Daoy (cell line): ENCODE measurements at regions not wholly inside any gene's neighbourhood (a gene's known extent, or its start where the extent isn't known, plus 50 kb on each side); places are given as distances from the start of the nearest gene placed in this dataset.

Experiments
- DNase-seq: peaks from one replicate; pipeline ENCODE4 v3.0.0-alpha.2; 2015; ENCODE audit warnings: low read depth

- DNase-seq = no peak
Observed at GRCh38 chr2:100660851-100661584, 98.2 kb downstream of the PDCL3 start.

- no peak for DNase-seq
Observed at GRCh38 chr2:100662866-100663265, 100.1 kb downstream of the PDCL3 start.

GRCh38 chr2:100664021-100664755, 101.4 kb downstream of the PDCL3 start:
- DNase-seq = no peak

- no peak for DNase-seq
Observed at GRCh38 chr2:100664756-100665101, 101.9 kb downstream of the PDCL3 start.

GRCh38 chr2:100666996-100667395, 104.2 kb downstream of the PDCL3 start:
- no peak for DNase-seq

GRCh38 chr2:100667801-100668200, 105.0 kb downstream of the PDCL3 start:
- no peak for DNase-seq

GRCh38 chr2:100670232-100670631, 107.4 kb downstream of the PDCL3 start:
- DNase-seq = no peak

- DNase-seq = no peak
Observed at GRCh38 chr2:100673115-100673514, 110.3 kb downstream of the PDCL3 start.

- no peak for DNase-seq
Observed at GRCh38 chr2:100673691-100674485, 111.1 kb downstream of the PDCL3 start.

- no peak for DNase-seq
Observed at GRCh38 chr2:100674666-100675065, 111.9 kb downstream of the PDCL3 start.

GRCh38 chr2:100675373-100675772, 112.6 kb downstream of the PDCL3 start:
- no peak for DNase-seq

- DNase-seq = no peak
Observed at GRCh38 chr2:100675855-100676254, 113.1 kb downstream of the PDCL3 start.

GRCh38 chr2:100676346-100676745, 113.6 kb downstream of the PDCL3 start:
- DNase-seq = no peak

GRCh38 chr2:100677611-100678185, 114.9 kb downstream of the PDCL3 start:
- DNase-seq = no peak

- DNase-seq = no peak
Observed at GRCh38 chr2:100679211-100679610, 116.4 kb downstream of the PDCL3 start.

GRCh38 chr2:100682536-100682935, 119.7 kb downstream of the PDCL3 start:
- no peak for DNase-seq

GRCh38 chr2:100683231-100683630, 120.4 kb downstream of the PDCL3 start:
- no peak for DNase-seq

GRCh38 chr2:100691846-100692245, 128.1 kb upstream of the NPAS2 start:
- no peak for DNase-seq

- no peak for DNase-seq
Observed at GRCh38 chr2:100692381-100692780, 127.6 kb upstream of the NPAS2 start.

- no peak for DNase-seq
Observed at GRCh38 chr2:100692906-100693305, 127.0 kb upstream of the NPAS2 start.

- no peak for DNase-seq
Observed at GRCh38 chr2:100699131-100699530, 120.8 kb upstream of the NPAS2 start.

GRCh38 chr2:100702438-100703109, 117.4 kb upstream of the NPAS2 start:
- no peak for DNase-seq
